ENCODE measurements at regions not wholly inside any gene's neighbourhood (a gene's known extent, or its start where the extent isn't known, plus 50 kb on each side); places are given as distances from the start of the nearest gene placed in this dataset.

DNA sequence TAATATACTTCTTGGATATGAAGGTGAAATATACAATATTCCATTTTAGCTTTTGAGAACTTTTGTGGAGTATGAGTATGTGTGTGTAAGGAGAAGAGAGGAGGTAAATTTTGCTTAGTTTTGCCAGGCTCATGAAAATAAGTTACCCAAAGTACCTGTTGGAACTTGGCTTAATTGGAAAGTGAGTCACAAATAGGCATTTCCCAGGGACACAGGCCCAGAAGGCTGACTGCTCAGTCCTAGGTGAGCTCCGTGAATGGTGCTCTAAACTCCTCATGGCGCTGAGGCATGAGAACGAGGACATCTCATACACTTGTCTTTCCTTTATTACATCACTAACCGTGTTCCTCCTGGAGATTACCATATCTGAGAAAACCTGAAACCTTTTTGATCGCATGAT lies 148.5 kb upstream of the RAB12 start:
- TF ChIP-seq, protein P1, sequence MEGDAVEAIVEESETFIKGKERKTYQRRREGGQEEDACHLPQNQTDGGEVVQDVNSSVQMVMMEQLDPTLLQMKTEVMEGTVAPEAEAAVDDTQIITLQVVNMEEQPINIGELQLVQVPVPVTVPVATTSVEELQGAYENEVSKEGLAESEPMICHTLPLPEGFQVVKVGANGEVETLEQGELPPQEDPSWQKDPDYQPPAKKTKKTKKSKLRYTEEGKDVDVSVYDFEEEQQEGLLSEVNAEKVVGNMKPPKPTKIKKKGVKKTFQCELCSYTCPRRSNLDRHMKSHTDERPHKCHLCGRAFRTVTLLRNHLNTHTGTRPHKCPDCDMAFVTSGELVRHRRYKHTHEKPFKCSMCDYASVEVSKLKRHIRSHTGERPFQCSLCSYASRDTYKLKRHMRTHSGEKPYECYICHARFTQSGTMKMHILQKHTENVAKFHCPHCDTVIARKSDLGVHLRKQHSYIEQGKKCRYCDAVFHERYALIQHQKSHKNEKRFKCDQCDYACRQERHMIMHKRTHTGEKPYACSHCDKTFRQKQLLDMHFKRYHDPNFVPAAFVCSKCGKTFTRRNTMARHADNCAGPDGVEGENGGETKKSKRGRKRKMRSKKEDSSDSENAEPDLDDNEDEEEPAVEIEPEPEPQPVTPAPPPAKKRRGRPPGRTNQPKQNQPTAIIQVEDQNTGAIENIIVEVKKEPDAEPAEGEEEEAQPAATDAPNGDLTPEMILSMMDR (IDR thresholded peaks at IDR 0.05; ENCODE audit: insufficient read depth, low read length) = no peak
- no peak for TF ChIP-seq POLR2AphosphoS5 (IDR thresholded peaks at IDR 0.05; ENCODE audit: low read depth)
- no peak for TF ChIP-seq GABPA (IDR thresholded peaks at IDR 0.05; ENCODE audit: low read depth)
- TF ChIP-seq, protein P2, sequence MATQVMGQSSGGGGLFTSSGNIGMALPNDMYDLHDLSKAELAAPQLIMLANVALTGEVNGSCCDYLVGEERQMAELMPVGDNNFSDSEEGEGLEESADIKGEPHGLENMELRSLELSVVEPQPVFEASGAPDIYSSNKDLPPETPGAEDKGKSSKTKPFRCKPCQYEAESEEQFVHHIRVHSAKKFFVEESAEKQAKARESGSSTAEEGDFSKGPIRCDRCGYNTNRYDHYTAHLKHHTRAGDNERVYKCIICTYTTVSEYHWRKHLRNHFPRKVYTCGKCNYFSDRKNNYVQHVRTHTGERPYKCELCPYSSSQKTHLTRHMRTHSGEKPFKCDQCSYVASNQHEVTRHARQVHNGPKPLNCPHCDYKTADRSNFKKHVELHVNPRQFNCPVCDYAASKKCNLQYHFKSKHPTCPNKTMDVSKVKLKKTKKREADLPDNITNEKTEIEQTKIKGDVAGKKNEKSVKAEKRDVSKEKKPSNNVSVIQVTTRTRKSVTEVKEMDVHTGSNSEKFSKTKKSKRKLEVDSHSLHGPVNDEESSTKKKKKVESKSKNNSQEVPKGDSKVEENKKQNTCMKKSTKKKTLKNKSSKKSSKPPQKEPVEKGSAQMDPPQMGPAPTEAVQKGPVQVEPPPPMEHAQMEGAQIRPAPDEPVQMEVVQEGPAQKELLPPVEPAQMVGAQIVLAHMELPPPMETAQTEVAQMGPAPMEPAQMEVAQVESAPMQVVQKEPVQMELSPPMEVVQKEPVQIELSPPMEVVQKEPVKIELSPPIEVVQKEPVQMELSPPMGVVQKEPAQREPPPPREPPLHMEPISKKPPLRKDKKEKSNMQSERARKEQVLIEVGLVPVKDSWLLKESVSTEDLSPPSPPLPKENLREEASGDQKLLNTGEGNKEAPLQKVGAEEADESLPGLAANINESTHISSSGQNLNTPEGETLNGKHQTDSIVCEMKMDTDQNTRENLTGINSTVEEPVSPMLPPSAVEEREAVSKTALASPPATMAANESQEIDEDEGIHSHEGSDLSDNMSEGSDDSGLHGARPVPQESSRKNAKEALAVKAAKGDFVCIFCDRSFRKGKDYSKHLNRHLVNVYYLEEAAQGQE (IDR thresholded peaks at IDR 0.05; ENCODE audit: insufficient replicate concordance, low read depth) = no peak

Data from HL-60 (cell line).